Lung (tissue), 11 donors: ENCODE measurements at regions not wholly inside any gene's neighbourhood (a gene's known extent, or its start where the extent isn't known, plus 50 kb on each side); places are given as distances from the start of the nearest gene placed in this dataset.

Source experiments
- ATAC-seq: fragments of 200-7000 bp; cut with Tn5 transposase; one replicate; pipeline ENCODE4 v1.9.1; 2020; ENCODE audit warnings: moderate number of reproducible peaks; ENCODE audit not compliant: insufficient read depth, low FRiP score
- DNase-seq, 3 donors: peaks; one replicate each; pipeline ENCODE4 v3.0.0-alpha.2; 2013 to 2017
- H3K27ac ChIP-seq, 2 donors: one replicate each; pipeline ENCODE4 v1.5.1; 2013; ENCODE audit warnings: mild to moderate bottlenecking in 2 of 2, moderate library complexity in 2 of 2, control low read depth in 1 of 2, inconsistent platforms in 1 of 2, low read depth in 1 of 2, low read length in 1 of 2
- H3K27me3 ChIP-seq, 3 donors: one replicate each; pipeline ENCODE4 v1.5.1; 2013; ENCODE audit warnings: low read length in 2 of 3; ENCODE audit not compliant: control insufficient read depth in 3 of 3, insufficient read depth in 3 of 3
- H3K36me3 ChIP-seq, 4 donors: one replicate each; pipeline ENCODE4 v1.5.1; 2013; ENCODE audit warnings: low read length in 4 of 4, mild to moderate bottlenecking in 1 of 4, moderate library complexity in 1 of 4; ENCODE audit not compliant: control insufficient read depth in 4 of 4, insufficient read depth in 4 of 4
- H3K4me1 ChIP-seq, 5 donors: one replicate each; pipeline ENCODE4 v1.5.1; 2013; ENCODE audit warnings: low read length in 5 of 5, mild to moderate bottlenecking in 2 of 5, moderate library complexity in 1 of 5; ENCODE audit not compliant: control insufficient read depth in 5 of 5, insufficient read depth in 5 of 5
- H3K4me3 ChIP-seq: one replicate; pipeline ENCODE4 v1.5.1; 2013; ENCODE audit warnings: mild to moderate bottlenecking, control low read depth, moderate library complexity
- H3K9ac ChIP-seq, 2 donors: one replicate each; pipeline ENCODE4 v1.5.1; 2013; ENCODE audit warnings: low read length in 2 of 2, control low read depth in 1 of 2; ENCODE audit not compliant: insufficient read depth in 1 of 2
- H3K9me3 ChIP-seq, 4 donors: one replicate each; pipeline ENCODE4 v1.5.1; 2013; ENCODE audit warnings: low read length in 3 of 4, mild to moderate bottlenecking in 1 of 4, moderate library complexity in 1 of 4; ENCODE audit not compliant: control insufficient read depth in 4 of 4, insufficient read depth in 3 of 4
- WGBS, 2 donors: extraction: QIAGEN DNeasy Blood & Tissue Kit; methylation state at CpG; one replicate each; pipeline ENCODE4 v1.1.7; 2013; 5-methylcytosine and 5-hydroxymethylcytosine counted together
- TF ChIP-seq, protein P1 (sequence below): IDR thresholded peaks from 2 replicates; pipeline ENCODE4 v1.5.1; 2012; ENCODE audit warnings: mild to moderate bottlenecking; ENCODE audit errors: control extremely low read depth, extremely low read depth
- donor health status: control.
- donor health status: control.
- donor health status: Bipolar disorder and iron deficiency.
- donor health status: healthy.
- donor health status: DM: yes; HTN: yes; CAD: no.

DNA sequence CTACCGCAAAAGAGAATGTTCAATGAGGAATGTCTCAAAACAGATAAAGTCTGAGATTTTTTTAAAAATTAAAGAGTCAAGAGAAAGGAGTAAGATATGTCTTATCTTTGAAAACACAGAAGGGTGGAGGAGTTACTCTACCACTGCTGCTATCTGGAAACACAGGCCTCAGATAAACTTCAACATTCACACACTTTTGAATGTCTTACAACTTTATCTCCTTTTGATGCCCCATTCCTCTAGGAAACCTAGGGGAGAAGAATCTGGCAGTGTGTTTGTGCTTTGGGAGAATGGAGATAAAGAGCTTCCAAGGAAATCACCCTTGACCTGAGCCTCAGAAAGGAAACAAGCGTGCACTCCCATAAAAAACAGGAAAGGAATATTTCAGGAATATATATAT lies 468.2 kb downstream of the PLOD2 start:
- H3K27ac ChIP-seq: no peak overlapping the region
- H3K9me3 ChIP-seq: peaks cover 0 to 2% (median 0%) of the 10 kb centered on the region in 4 donors
- ATAC-seq (no peak), DNase-seq (no peak)
- no peaks in the 10 kb centered on the region for H3K4me1 ChIP-seq
- H3K4me3 ChIP-seq: no peak overlapping the region
- WGBS, 2 donors: 79 to 88% methylated on average over 2 of the region's 2 CpGs
- no peak overlapping the region for H3K9ac ChIP-seq
- TF ChIP-seq, protein P1, sequence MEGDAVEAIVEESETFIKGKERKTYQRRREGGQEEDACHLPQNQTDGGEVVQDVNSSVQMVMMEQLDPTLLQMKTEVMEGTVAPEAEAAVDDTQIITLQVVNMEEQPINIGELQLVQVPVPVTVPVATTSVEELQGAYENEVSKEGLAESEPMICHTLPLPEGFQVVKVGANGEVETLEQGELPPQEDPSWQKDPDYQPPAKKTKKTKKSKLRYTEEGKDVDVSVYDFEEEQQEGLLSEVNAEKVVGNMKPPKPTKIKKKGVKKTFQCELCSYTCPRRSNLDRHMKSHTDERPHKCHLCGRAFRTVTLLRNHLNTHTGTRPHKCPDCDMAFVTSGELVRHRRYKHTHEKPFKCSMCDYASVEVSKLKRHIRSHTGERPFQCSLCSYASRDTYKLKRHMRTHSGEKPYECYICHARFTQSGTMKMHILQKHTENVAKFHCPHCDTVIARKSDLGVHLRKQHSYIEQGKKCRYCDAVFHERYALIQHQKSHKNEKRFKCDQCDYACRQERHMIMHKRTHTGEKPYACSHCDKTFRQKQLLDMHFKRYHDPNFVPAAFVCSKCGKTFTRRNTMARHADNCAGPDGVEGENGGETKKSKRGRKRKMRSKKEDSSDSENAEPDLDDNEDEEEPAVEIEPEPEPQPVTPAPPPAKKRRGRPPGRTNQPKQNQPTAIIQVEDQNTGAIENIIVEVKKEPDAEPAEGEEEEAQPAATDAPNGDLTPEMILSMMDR: no peak
- H3K36me3 ChIP-seq: no peaks in the 10 kb centered on the region
- H3K27me3 ChIP-seq: no peaks in the 10 kb centered on the region

DNA sequence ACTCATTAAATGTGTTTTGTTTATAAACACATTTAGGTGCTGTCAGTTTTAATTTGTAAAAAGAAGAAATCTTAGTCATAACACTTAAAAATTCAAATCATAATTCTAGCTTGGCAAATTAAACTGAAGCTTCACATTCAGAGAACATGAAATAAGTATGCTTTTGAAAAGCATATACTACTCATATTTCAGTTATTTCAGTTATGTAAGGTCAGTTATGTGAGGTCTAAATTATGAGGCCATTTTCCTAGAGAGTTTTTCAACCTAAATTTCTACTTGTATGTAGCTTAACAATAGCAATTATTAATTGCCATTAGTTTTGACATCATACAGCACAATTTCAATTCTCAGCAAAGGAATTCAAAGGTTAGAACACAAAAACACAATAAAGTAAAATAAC lies 465.0 kb downstream of the PLOD2 start:
- DNase-seq: no peak
- Histone ChIP-seq H3K9ac (no peak overlapping the region), H3K4me1 (no peaks in the 10 kb centered on the region), H3K27ac (no peak overlapping the region), H3K4me3 (no peak overlapping the region), H3K36me3 (no peaks in the 10 kb centered on the region), H3K27me3 (no peaks in the 10 kb centered on the region), H3K9me3 (peaks cover 0 to 2% (median 0%) of the 10 kb centered on the region in 4 donors)
- TF ChIP-seq, protein P1: no peak
- no peak for ATAC-seq

DNA sequence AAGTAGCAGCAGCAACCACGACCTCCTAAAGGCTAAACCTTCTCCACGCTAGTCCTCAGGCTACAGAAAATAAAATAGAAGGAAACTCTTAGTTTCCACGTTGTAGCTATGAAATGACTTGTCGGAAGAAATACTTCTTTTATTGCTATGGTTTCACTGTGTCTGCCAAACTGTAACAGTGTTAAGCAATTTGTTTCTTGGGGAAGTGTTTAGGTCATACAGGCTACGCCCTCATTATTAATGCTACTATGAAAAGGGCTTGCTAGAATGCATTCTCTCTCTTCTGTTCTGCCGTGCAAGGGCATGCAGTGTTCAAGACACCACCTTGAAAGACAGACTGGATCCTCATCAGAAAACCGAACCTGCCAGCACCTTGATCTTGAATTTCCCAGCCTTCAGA lies 462.7 kb downstream of the PLOD2 start:
- ATAC-seq (no peak), DNase-seq (peak in 2 of 3 donors; percentile 35)
- TF ChIP-seq, protein P1: no peak
- H3K9ac ChIP-seq: no peak overlapping the region
- no peaks in the 10 kb centered on the region for H3K36me3 ChIP-seq
- no peaks in the 10 kb centered on the region for H3K9me3 ChIP-seq
- no peak overlapping the region for H3K27ac ChIP-seq
- H3K4me1 ChIP-seq: no peaks in the 10 kb centered on the region
- H3K27me3 ChIP-seq: no peaks in the 10 kb centered on the region
- 53 to 56% methylated on average over 7 of the region's 7 CpGs for WGBS, 2 donors
- H3K4me3 ChIP-seq: no peak overlapping the region

DNA sequence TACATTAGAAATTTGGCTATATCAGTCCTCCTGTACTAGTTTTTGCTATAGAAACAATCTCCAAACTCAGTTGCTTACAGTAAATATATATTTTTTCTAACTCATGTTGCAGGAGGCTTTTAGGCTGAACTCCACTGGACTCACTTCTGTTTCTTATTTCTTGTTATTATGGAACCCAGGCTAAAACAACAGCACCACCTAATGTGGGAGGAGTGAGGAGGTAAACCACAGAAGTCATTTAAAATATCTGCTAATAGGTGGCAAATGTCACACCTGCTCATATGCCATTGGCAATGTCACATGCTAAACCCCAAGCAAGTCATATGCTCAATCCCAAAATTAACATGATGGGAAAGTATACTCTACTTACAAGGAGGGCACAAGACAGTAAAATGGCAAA lies 462.2 kb downstream of the PLOD2 start:
- ATAC-seq: no peak
- TF ChIP-seq, protein P1: no peak

More for the DNA sequence above, 462.2 kb downstream of the PLOD2 start:
- no peak overlapping the region for H3K27ac ChIP-seq
- no peaks in the 10 kb centered on the region for H3K36me3 ChIP-seq
- H3K9ac ChIP-seq: no peak overlapping the region
- no peaks in the 10 kb centered on the region for H3K4me1 ChIP-seq
- DNase-seq: peak in 1 of 3 donors; percentile 15
- no peaks in the 10 kb centered on the region for H3K27me3 ChIP-seq
- no peak overlapping the region for H3K4me3 ChIP-seq
- no peaks in the 10 kb centered on the region for H3K9me3 ChIP-seq
